H9 (cell line): ENCODE measurements at regions not wholly inside any gene's neighbourhood (a gene's known extent, or its start where the extent isn't known, plus 50 kb on each side); places are given as distances from the start of the nearest gene placed in this dataset.

ENCODE experiments used
- DNase-seq: peaks from one replicate; pipeline ENCODE4 v3.0.0-alpha.2; 2017
- H2AFZ ChIP-seq: one replicate; pipeline ENCODE4 v1.6.1; 2013; ENCODE audit warnings: mild to moderate bottlenecking, low read length, control low read depth, moderate library complexity
- H2AK5ac ChIP-seq: 2 replicates; pipeline ENCODE4 v1.6.1; 2013; ENCODE audit warnings: low read length, control low read depth, mixed read lengths; ENCODE audit not compliant: insufficient read length
- H2BK120ac ChIP-seq: one replicate; pipeline ENCODE4 v1.6.1; 2013; ENCODE audit warnings: low read depth, mild to moderate bottlenecking, low read length, control low read depth, inconsistent platforms; ENCODE audit not compliant: poor library complexity, severe bottlenecking
- H2BK12ac ChIP-seq: 2 replicates; pipeline ENCODE4 v1.6.1; 2013; ENCODE audit warnings: low read length, control low read depth, mixed read lengths, low read depth; ENCODE audit not compliant: insufficient read length
- H2BK15ac ChIP-seq: 2 replicates; pipeline ENCODE4 v1.6.1; 2013; ENCODE audit warnings: low read depth, low read length, control low read depth
- H2BK20ac ChIP-seq: one replicate; pipeline ENCODE4 v1.6.1; 2013; ENCODE audit warnings: low read depth, mild to moderate bottlenecking, low read length, control low read depth, inconsistent platforms; ENCODE audit not compliant: poor library complexity, severe bottlenecking
- H2BK5ac ChIP-seq: 2 replicates; pipeline ENCODE4 v1.6.1; 2013; ENCODE audit warnings: low read length, control low read depth, mixed read lengths; ENCODE audit not compliant: insufficient read length
- H3K14ac ChIP-seq: 2 replicates; pipeline ENCODE4 v1.6.1; 2013; ENCODE audit warnings: low read length, control low read depth; ENCODE audit not compliant: insufficient read depth
- H3K18ac ChIP-seq: 2 replicates; pipeline ENCODE4 v1.6.1; 2013; ENCODE audit warnings: low read depth, mild to moderate bottlenecking, mixed read lengths, low read length, control low read depth; ENCODE audit not compliant: insufficient read length
- H3K23ac ChIP-seq: 2 replicates; pipeline ENCODE4 v1.6.1; 2013; ENCODE audit warnings: low read length, control low read depth, mixed read lengths, low read depth; ENCODE audit not compliant: insufficient read length
- H3K23me2 ChIP-seq: 2 replicates; pipeline ENCODE4 v1.6.1; 2013; ENCODE audit warnings: low read depth, mild to moderate bottlenecking, mixed read lengths, low read length, control low read depth; ENCODE audit not compliant: insufficient read length, poor library complexity, severe bottlenecking
- H3K27ac ChIP-seq: 2 replicates; pipeline ENCODE4 v1.5.1; 2013; ENCODE audit warnings: low read length, control low read depth, mixed read lengths, low read depth; ENCODE audit not compliant: insufficient read length
- H3K27me3 ChIP-seq: 2 replicates; pipeline ENCODE4 v1.6.1; 2013; ENCODE audit warnings: low read length, control low read depth, inconsistent platforms; ENCODE audit not compliant: insufficient read depth
- H3K4ac ChIP-seq: 2 replicates; pipeline ENCODE4 v1.6.1; 2013; ENCODE audit warnings: low read depth, mild to moderate bottlenecking, control low read depth, inconsistent platforms, low read length, moderate library complexity
- H3K4me1 ChIP-seq: 2 replicates; pipeline ENCODE4 v1.6.1; 2013; ENCODE audit warnings: low read length, control low read depth, inconsistent platforms; ENCODE audit not compliant: insufficient read depth
- H3K4me2 ChIP-seq: 2 replicates; pipeline ENCODE4 v1.6.1; 2013; ENCODE audit warnings: low read length, control low read depth, mixed read lengths; ENCODE audit not compliant: insufficient read length, insufficient read depth
- H3K56ac ChIP-seq: 2 replicates; pipeline ENCODE4 v1.6.1; 2013; ENCODE audit warnings: low read depth, mild to moderate bottlenecking, mixed read lengths, low read length, control low read depth; ENCODE audit not compliant: insufficient read length
- H3K79me1 ChIP-seq: 2 replicates; pipeline ENCODE4 v1.6.1; 2013; ENCODE audit warnings: low read depth, mild to moderate bottlenecking, moderate library complexity, low read length, control low read depth, inconsistent platforms; ENCODE audit not compliant: insufficient read depth, poor library complexity, severe bottlenecking
- H3K79me2 ChIP-seq: 2 replicates; pipeline ENCODE4 v1.6.1; 2013; ENCODE audit warnings: low read length, control low read depth, inconsistent platforms; ENCODE audit not compliant: insufficient read depth
- H3K9ac ChIP-seq: 2 replicates; pipeline ENCODE4 v1.6.1; 2013; ENCODE audit warnings: low read length, control low read depth, mixed read lengths; ENCODE audit not compliant: insufficient read length; ENCODE audit errors: extremely low read depth
- H3K9me3 ChIP-seq: one replicate; pipeline ENCODE4 v1.6.1; 2013; ENCODE audit warnings: low read depth, low read length, inconsistent platforms; ENCODE audit not compliant: control insufficient read depth
- H3T11ph ChIP-seq: one replicate; pipeline ENCODE4 v1.6.1; 2013; ENCODE audit warnings: mild to moderate bottlenecking, low read length, control low read depth, inconsistent platforms
- H4K20me1 ChIP-seq: one replicate; pipeline ENCODE4 v1.6.1; 2013; ENCODE audit not compliant: control insufficient read depth, insufficient read length, insufficient read depth
- H4K5ac ChIP-seq: 2 replicates; pipeline ENCODE4 v1.6.1; 2013; ENCODE audit warnings: low read depth, mild to moderate bottlenecking, mixed read lengths, low read length, control low read depth; ENCODE audit not compliant: insufficient read length
- H4K8ac ChIP-seq: replicated peaks from 2 replicates; pipeline ENCODE4 v1.6.1; 2013; ENCODE audit warnings: low read length, control low read depth, mixed read lengths, low read depth; ENCODE audit not compliant: insufficient read length
- H4K91ac ChIP-seq: 2 replicates; pipeline ENCODE4 v1.6.1; 2013; ENCODE audit warnings: low read depth, mild to moderate bottlenecking, moderate library complexity, mixed read lengths, low read length, control low read depth; ENCODE audit not compliant: insufficient read length
- H3K27ac Mint-ChIP-seq, 3 experiments: 2 replicates in 2 of 3; 3 replicates in 1 of 3; pipeline ENCODE4 v1.8.0; 2020 to 2021; ENCODE audit warnings: mixed read lengths in 3 of 3, mild to moderate bottlenecking in 1 of 3, moderate library complexity in 1 of 3
- H3K27me3 Mint-ChIP-seq: 2 replicates; pipeline ENCODE4 v1.8.0; 2021; ENCODE audit warnings: low read depth, mild to moderate bottlenecking, moderate library complexity, mixed read lengths
- H3K36me3 Mint-ChIP-seq, 3 experiments: 2 replicates in 2 of 3; 3 replicates in 1 of 3; pipeline ENCODE4 v1.8.0; 2020 to 2021; ENCODE audit warnings: low read depth in 3 of 3, mixed read lengths in 3 of 3; ENCODE audit not compliant: insufficient read depth in 1 of 3
- H3K4me1 Mint-ChIP-seq, 2 experiments: 2 replicates each; pipeline ENCODE4 v1.8.0; 2020; ENCODE audit warnings: mixed read lengths in 2 of 2
- H3K4me3 Mint-ChIP-seq, 2 experiments: 2 replicates in 1 of 2; 3 replicates in 1 of 2; pipeline ENCODE4 v1.8.0; 2020 to 2021; ENCODE audit warnings: mild to moderate bottlenecking in 2 of 2, mixed read lengths in 2 of 2, moderate library complexity in 1 of 2
- H3K9me3 Mint-ChIP-seq, 2 experiments: 2 replicates in 1 of 2; 3 replicates in 1 of 2; pipeline ENCODE4 v1.8.0; 2020; ENCODE audit warnings: mild to moderate bottlenecking in 2 of 2, mixed read lengths in 2 of 2, moderate library complexity in 1 of 2
- CTCF ChIP-seq: fragments of 200-600 bp; sonication (generic); conservative IDR thresholded peaks from 3 replicates; pipeline ENCODE4 v1.8.0; 2021; ENCODE audit warnings: antibody characterized with exemption, mild to moderate bottlenecking
- WGBS: extraction: QIAGEN DNeasy Blood & Tissue Kit; methylation state at CpG from one replicate; pipeline ENCODE4 v1.1.7; 2013; ENCODE audit warnings: missing lambda C conversion rate, low lambda C conversion rate, mixed read lengths; ENCODE audit not compliant: insufficient read length; ENCODE audit errors: extremely low coverage; 5-methylcytosine and 5-hydroxymethylcytosine counted together

DNA sequence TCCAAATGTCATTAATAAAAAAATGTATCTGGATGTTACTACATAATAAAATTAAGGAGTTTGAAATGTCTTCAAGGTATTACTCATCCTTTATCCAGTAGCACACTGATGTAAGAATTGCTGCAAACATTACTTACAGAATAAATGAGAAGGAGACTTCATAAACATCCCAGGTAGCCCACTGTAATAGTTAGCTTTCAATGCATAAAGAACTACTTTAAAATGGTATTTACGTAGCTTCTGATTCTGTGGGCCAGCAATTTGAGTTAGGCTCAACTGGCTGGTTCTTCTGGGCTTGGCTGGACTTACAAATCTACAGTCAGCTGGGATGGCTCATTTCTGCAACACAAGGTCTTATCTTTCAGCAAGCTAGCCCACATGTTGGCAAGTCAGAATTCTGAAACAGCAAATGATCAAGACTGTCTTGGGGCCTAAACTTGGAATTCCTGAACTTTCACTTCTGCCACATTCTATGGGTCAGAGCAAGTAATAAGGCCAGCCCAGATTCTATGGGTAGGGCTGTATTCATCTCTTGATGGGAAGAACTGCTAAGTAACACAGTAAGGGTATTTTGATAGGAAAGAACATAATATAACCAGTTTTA, 522.5 kb downstream of the IQCM start:
- H3K4ac ChIP-seq, result no peak overlapping the region
- Mint-ChIP-seq H3K27ac (no peak overlapping the region), H3K36me3 (no peaks in the 10 kb centered on the region), H3K4me3 (no peak overlapping the region), H3K27me3 (no peaks in the 10 kb centered on the region), H3K4me1 (0 out of 4 replicates have a peak, but pooled peaks cover 0 to 4% of the 10 kb centered on the region in 2 experiments), H3K9me3 (0 out of 5 replicates have a peak, but pooled peaks cover 0 to 2% of the 10 kb centered on the region in 2 experiments)
- no peak overlapping the region for H3K56ac ChIP-seq
- H2BK120ac ChIP-seq, result no peak overlapping the region
- no peak overlapping the region for H3K23ac ChIP-seq
- H3K18ac ChIP-seq, result no peak overlapping the region
- no peak overlapping the region for H2BK12ac ChIP-seq
- no peaks in the 10 kb centered on the region for H3K23me2 ChIP-seq
- no peak overlapping the region for H4K5ac ChIP-seq
- H4K91ac ChIP-seq, result no peak overlapping the region
- no peaks in the 10 kb centered on the region for H3K79me1 ChIP-seq
- no peak overlapping the region for H2AK5ac ChIP-seq
- H2BK20ac ChIP-seq, result no peak overlapping the region
- no peak for DNase-seq
- H3K4me1 ChIP-seq, result no peaks in the 10 kb centered on the region
- no peak overlapping the region for H4K8ac ChIP-seq
- H2BK5ac ChIP-seq, result no peak overlapping the region
- no peaks in the 10 kb centered on the region for H3K27me3 ChIP-seq
- H3K27ac ChIP-seq, result no peak overlapping the region
- H3K79me2 ChIP-seq, result no peaks in the 10 kb centered on the region
- H2AFZ ChIP-seq, result no peak overlapping the region
- H3K4me2 ChIP-seq, result no peak overlapping the region
- no peak overlapping the region for H3T11ph ChIP-seq
- no peaks in the 10 kb centered on the region for H4K20me1 ChIP-seq
- H2BK15ac ChIP-seq, result no peak overlapping the region
- no peak overlapping the region for H3K14ac ChIP-seq
- H3K9ac ChIP-seq, result no peak overlapping the region
- TF ChIP-seq CTCF, result no peak
- no CpG with 5 or more reads among the region's 1 CpG for WGBS
- H3K9me3 ChIP-seq, result no peaks in the 10 kb centered on the region
